Suprapubic skin (tissue), 4 donors: ENCODE measurements at regions not wholly inside any gene's neighbourhood (a gene's known extent, or its start where the extent isn't known, plus 50 kb on each side); places are given as distances from the start of the nearest gene placed in this dataset.

Source experiments
- DNase-seq, 2 donors: peaks; one replicate each; pipeline ENCODE4 v3.0.0-alpha.2; 2019; ENCODE audit warnings: low spot score in 2 of 2
- H3K27ac ChIP-seq: fragments of 200-600 bp; sonication (generic); one replicate; pipeline ENCODE4 v1.5.1; 2019
- H3K27me3 ChIP-seq: fragments of 200-600 bp; sonication (generic); one replicate; pipeline ENCODE4 v1.5.1; 2019
- H3K36me3 ChIP-seq: fragments of 200-600 bp; sonication (generic); one replicate; pipeline ENCODE4 v1.5.1; 2019
- H3K4me1 ChIP-seq: fragments of 200-600 bp; sonication (generic); one replicate; pipeline ENCODE4 v1.5.1; 2019
- H3K4me3 ChIP-seq: fragments of 200-600 bp; sonication (generic); one replicate; pipeline ENCODE4 v1.5.1; 2019; ENCODE audit warnings: mild to moderate bottlenecking
- H3K9me3 ChIP-seq: fragments of 200-600 bp; sonication (generic); one replicate; pipeline ENCODE4 v1.5.1; 2019
- EP300 ChIP-seq: sonication (generic); formaldehyde crosslinking; IDR thresholded peaks from one replicate; pipeline ENCODE4 v1.6.1; 2017; ENCODE audit warnings: antibody characterized with exemption
- POLR2A ChIP-seq, 2 donors: fragments of 450-650 bp; IDR thresholded peaks; one replicate each; pipeline ENCODE4 v1.6.1; 2017; ENCODE audit warnings: antibody characterized with exemption in 2 of 2, mild to moderate bottlenecking in 2 of 2, moderate library complexity in 2 of 2
- POLR2AphosphoS5 ChIP-seq, 3 donors: sonication (generic); formaldehyde crosslinking; IDR thresholded peaks; one replicate each; pipeline ENCODE4 v1.6.1; 2017; ENCODE audit warnings: antibody characterized with exemption in 3 of 3
- WGBS: methylation state at CpG from one replicate; pipeline ENCODE4 v1.1.5; 2018; 5-methylcytosine and 5-hydroxymethylcytosine counted together
- TF ChIP-seq, protein P1 (sequence below), 2 donors: fragments of 200-600 bp in 1 of 2; fragments of 450-650 bp in 1 of 2; sonication (generic) in 1 of 2; IDR thresholded peaks; one replicate each; pipeline ENCODE4 v1.5.1; 2016 to 2019; ENCODE audit warnings: antibody characterized with exemption in 2 of 2, mild to moderate bottlenecking in 1 of 2, moderate library complexity in 1 of 2

DNA sequence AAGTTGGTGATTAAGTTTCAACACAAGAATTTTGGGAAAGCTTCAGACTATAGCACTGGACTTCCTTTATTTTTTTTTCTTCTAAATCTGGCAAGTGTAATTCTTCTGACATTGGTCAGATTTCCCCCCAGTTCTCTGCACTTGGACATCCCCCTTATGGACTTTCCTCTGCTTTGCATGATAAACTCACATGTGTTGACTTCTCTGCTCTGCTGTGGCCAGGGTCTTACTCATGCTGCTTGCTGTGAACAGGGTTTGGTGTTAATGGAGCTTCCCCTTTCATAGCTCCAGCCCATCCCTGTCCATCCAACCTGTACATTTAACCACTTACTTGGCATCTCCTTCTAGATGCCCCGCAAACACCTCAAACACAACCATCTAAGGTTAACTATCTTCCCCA is 70.5 kb upstream of the SPATA13 start:
- 94% methylated on average over 1 of the region's 1 CpG for WGBS
- no peak for DNase-seq
- no peak overlapping the region for H3K4me3 ChIP-seq
- no peak overlapping the region for H3K27ac ChIP-seq
- TF ChIP-seq POLR2AphosphoS5 (IDR thresholded peaks at IDR 0.05) = no peak
- TF ChIP-seq POLR2A (IDR thresholded peaks at IDR 0.05) = no peak
- TF ChIP-seq EP300 = no peak
- TF ChIP-seq, protein P1, sequence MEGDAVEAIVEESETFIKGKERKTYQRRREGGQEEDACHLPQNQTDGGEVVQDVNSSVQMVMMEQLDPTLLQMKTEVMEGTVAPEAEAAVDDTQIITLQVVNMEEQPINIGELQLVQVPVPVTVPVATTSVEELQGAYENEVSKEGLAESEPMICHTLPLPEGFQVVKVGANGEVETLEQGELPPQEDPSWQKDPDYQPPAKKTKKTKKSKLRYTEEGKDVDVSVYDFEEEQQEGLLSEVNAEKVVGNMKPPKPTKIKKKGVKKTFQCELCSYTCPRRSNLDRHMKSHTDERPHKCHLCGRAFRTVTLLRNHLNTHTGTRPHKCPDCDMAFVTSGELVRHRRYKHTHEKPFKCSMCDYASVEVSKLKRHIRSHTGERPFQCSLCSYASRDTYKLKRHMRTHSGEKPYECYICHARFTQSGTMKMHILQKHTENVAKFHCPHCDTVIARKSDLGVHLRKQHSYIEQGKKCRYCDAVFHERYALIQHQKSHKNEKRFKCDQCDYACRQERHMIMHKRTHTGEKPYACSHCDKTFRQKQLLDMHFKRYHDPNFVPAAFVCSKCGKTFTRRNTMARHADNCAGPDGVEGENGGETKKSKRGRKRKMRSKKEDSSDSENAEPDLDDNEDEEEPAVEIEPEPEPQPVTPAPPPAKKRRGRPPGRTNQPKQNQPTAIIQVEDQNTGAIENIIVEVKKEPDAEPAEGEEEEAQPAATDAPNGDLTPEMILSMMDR (IDR thresholded peaks at IDR 0.05) = no peak
- no peaks in the 10 kb centered on the region for H3K36me3 ChIP-seq
- no peaks in the 10 kb centered on the region for H3K27me3 ChIP-seq
- no peaks in the 10 kb centered on the region for H3K4me1 ChIP-seq
- H3K9me3 ChIP-seq = no peaks in the 10 kb centered on the region

DNA sequence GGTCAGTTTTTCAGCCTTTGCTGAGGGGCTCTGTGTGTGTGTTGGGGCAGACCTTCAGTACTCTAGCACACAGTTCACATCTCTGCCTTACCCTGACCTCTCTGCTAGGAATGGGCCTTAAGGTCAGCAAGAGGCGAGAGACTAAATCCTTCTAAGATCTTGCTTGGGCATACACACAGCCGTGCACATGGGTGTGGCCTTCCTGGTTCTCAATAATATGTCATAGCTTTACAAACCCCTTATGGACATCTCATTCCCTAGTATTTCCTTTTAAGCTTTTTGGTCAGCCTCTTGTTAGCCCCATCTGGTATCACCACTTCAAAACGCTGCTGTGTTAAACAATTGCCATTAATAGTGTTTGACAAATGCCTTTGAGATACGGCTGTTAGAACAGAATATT is 69.4 kb upstream of the SPATA13 start:
- Histone ChIP-seq H3K4me1 (no peaks in the 10 kb centered on the region), H3K36me3 (no peaks in the 10 kb centered on the region), H3K4me3 (no peak overlapping the region), H3K9me3 (no peaks in the 10 kb centered on the region), H3K27me3 (no peaks in the 10 kb centered on the region), H3K27ac (no peak overlapping the region)
- WGBS = 90% methylated on average over 4 of the region's 4 CpGs
- TF ChIP-seq, protein P1 (IDR thresholded peaks at IDR 0.05) = no peak
- no peak for TF ChIP-seq EP300
- no peak for TF ChIP-seq POLR2AphosphoS5 (IDR thresholded peaks at IDR 0.05)
- no peak for TF ChIP-seq POLR2A (IDR thresholded peaks at IDR 0.05)
- no peak for DNase-seq

DNA sequence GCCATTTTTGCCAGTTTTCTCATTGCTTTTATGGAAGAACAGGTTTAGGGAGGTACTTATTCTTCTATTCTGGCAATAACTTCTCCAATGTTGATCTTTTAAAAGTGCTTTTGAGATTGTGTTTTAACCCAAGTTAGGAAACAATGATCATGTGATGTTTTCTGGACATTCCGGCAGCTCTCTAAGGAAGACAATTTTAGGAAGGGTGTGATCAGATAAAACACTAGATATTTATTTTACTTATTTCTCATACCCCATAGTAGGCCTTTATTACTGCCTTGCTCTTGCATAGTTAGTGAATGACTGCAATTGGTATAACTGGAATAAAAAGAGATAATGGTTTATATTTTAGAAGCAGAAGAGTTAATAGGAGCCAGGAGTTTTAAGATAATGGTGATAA is 68.4 kb upstream of the SPATA13 start:
- Histone ChIP-seq H3K4me3 (no peak overlapping the region), H3K9me3 (no peaks in the 10 kb centered on the region), H3K27ac (no peak overlapping the region), H3K36me3 (no peaks in the 10 kb centered on the region), H3K4me1 (no peaks in the 10 kb centered on the region), H3K27me3 (no peaks in the 10 kb centered on the region)
- WGBS = 69% methylated on average over 1 of the region's 1 CpG
- no peak for DNase-seq
- no peak for TF ChIP-seq POLR2AphosphoS5 (IDR thresholded peaks at IDR 0.05)
- TF ChIP-seq POLR2A (IDR thresholded peaks at IDR 0.05) = no peak
- TF ChIP-seq, protein P1 (IDR thresholded peaks at IDR 0.05) = no peak
- no peak for TF ChIP-seq EP300

DNA sequence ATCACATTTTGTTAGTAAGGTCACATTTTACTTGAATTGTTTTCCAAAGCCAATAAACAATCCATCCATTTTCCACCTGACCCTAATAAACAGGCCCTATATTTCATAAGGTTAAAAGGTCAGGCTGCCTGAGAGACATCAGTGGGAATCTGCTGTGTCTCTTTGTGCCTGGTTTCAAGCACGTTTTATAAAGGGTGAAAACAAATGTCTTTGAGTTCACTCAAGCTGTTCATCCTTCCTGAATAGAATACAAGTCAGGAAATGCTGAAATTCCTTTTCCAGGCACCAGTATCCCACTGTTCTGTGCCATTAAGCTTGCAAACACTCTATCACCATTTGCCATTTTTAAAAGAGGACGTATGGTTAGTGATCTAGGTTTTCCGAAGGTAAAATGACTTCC is 67.5 kb upstream of the SPATA13 start:
- no peak for TF ChIP-seq POLR2AphosphoS5 (IDR thresholded peaks at IDR 0.05)
- TF ChIP-seq POLR2A (IDR thresholded peaks at IDR 0.05) = no peak
- no peak for TF ChIP-seq EP300
- TF ChIP-seq, protein P1 (IDR thresholded peaks at IDR 0.05) = no peak
- no peaks in the 10 kb centered on the region for H3K9me3 ChIP-seq
- WGBS = 88% methylated on average over 3 of the region's 3 CpGs
- no peaks in the 10 kb centered on the region for H3K4me1 ChIP-seq
- H3K36me3 ChIP-seq = no peaks in the 10 kb centered on the region
- no peak overlapping the region for H3K27ac ChIP-seq
- no peak overlapping the region for H3K4me3 ChIP-seq
- H3K27me3 ChIP-seq = no peaks in the 10 kb centered on the region
- DNase-seq = no peak

DNA sequence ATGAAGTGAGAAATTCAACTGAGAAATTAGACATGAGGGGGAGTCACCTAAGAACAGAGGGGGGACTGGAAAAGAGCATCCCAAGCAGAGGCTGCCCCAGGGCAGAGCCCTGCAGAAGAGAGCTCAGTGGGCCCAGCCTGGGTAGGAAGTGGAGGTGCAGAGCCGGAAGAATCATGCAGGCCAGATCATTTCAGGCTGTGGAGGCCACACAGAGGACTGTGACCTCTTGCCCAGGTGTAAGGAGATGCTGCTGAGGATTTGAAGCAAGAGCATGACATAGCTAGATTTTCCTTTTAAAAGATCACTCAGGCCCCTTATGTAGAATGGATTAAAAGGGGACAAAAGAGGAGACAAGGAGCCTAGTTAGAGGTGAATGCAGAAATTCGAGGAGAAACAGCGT is 63.9 kb upstream of the SPATA13 start:
- H3K36me3 ChIP-seq = no peaks in the 10 kb centered on the region
- H3K4me1 ChIP-seq = no peaks in the 10 kb centered on the region
- H3K27me3 ChIP-seq = no peaks in the 10 kb centered on the region
- WGBS = 90% methylated on average over 3 of the region's 3 CpGs
- DNase-seq = no peak
- no peak overlapping the region for H3K27ac ChIP-seq
- TF ChIP-seq, protein P1 (IDR thresholded peaks at IDR 0.05) = no peak
- TF ChIP-seq EP300 = no peak
- no peak for TF ChIP-seq POLR2AphosphoS5 (IDR thresholded peaks at IDR 0.05)
- no peak for TF ChIP-seq POLR2A (IDR thresholded peaks at IDR 0.05)
- H3K9me3 ChIP-seq = no peaks in the 10 kb centered on the region
- H3K4me3 ChIP-seq = no peak overlapping the region
